Mesenchymal stem cell (in vitro differentiated cells and primary cell): ENCODE measurements at regions not wholly inside any gene's neighbourhood (a gene's known extent, or its start where the extent isn't known, plus 50 kb on each side); places are given as distances from the start of the nearest gene placed in this dataset.

Experiments used
- DNase-seq: peaks from one replicate; pipeline ENCODE4 v3.0.0-alpha.2; 2013
- H2AFZ ChIP-seq: one replicate; pipeline ENCODE4 v1.6.1; 2013; ENCODE audit warnings: low read depth, mild to moderate bottlenecking, control low read depth, inconsistent platforms, low read length, moderate library complexity
- H2AK5ac ChIP-seq: 2 replicates; pipeline ENCODE4 v1.6.1; 2013; ENCODE audit warnings: low read length, moderate library complexity, mild to moderate bottlenecking, inconsistent platforms; ENCODE audit not compliant: severe bottlenecking
- H2BK120ac ChIP-seq: one replicate; pipeline ENCODE4 v1.6.1; 2013; ENCODE audit warnings: low read depth, mild to moderate bottlenecking, inconsistent platforms, low read length, moderate library complexity
- H2BK12ac ChIP-seq, 2 experiments: one replicate each; pipeline ENCODE4 v1.6.1; 2013; ENCODE audit warnings: inconsistent platforms in 2 of 2, low read length in 2 of 2, mild to moderate bottlenecking in 2 of 2, moderate library complexity in 2 of 2, control low read depth in 1 of 2
- H2BK15ac ChIP-seq: one replicate; pipeline ENCODE4 v1.6.1; 2013; ENCODE audit warnings: mild to moderate bottlenecking, low read depth, inconsistent platforms; ENCODE audit not compliant: poor library complexity, severe bottlenecking
- H2BK5ac ChIP-seq: 2 replicates; pipeline ENCODE4 v1.6.1; 2013; ENCODE audit warnings: low read depth, mild to moderate bottlenecking, low read length, control low read depth, inconsistent platforms; ENCODE audit not compliant: poor library complexity, severe bottlenecking
- H3K14ac ChIP-seq, 2 experiments: one replicate each; pipeline ENCODE4 v1.6.1; 2013; ENCODE audit warnings: inconsistent platforms in 2 of 2, low read length in 2 of 2, control low read depth in 1 of 2, mild to moderate bottlenecking in 1 of 2, moderate library complexity in 1 of 2
- H3K18ac ChIP-seq, 2 experiments: one replicate each; pipeline ENCODE4 v1.6.1; 2013; ENCODE audit warnings: inconsistent platforms in 2 of 2, low read length in 2 of 2, control low read depth in 1 of 2, low read depth in 1 of 2, mild to moderate bottlenecking in 1 of 2
- H3K23ac ChIP-seq, 2 experiments: one replicate each; pipeline ENCODE4 v1.6.1; 2013; ENCODE audit warnings: inconsistent platforms in 2 of 2, low read length in 2 of 2, mild to moderate bottlenecking in 2 of 2, moderate library complexity in 2 of 2, control low read depth in 1 of 2
- H3K27ac ChIP-seq: 2 replicates; pipeline ENCODE4 v1.5.1; 2013; ENCODE audit warnings: mild to moderate bottlenecking, moderate library complexity, low read length, control low read depth, inconsistent platforms; ENCODE audit not compliant: poor library complexity, severe bottlenecking
- H3K27me3 ChIP-seq, 2 experiments: 2 replicates each; pipeline versions ENCODE4 v1.6.1 to v1.7.0; 2013; ENCODE audit warnings: low read length in 2 of 2, mild to moderate bottlenecking in 2 of 2, moderate library complexity in 2 of 2, control low read depth in 1 of 2, inconsistent platforms in 1 of 2; ENCODE audit not compliant: control insufficient read depth in 1 of 2, insufficient read depth in 1 of 2
- H3K36me3 ChIP-seq, 2 experiments: 2 replicates each; pipeline versions ENCODE4 v1.6.1 to v1.7.0; 2013; ENCODE audit warnings: low read length in 2 of 2, control low read depth in 1 of 2, inconsistent platforms in 1 of 2, low read depth in 1 of 2, mild to moderate bottlenecking in 1 of 2; ENCODE audit not compliant: insufficient read depth in 2 of 2, control insufficient read depth in 1 of 2
- H3K4ac ChIP-seq, 2 experiments: one replicate each; pipeline ENCODE4 v1.6.1; 2013; ENCODE audit warnings: inconsistent platforms in 2 of 2, low read length in 2 of 2, mild to moderate bottlenecking in 2 of 2, moderate library complexity in 2 of 2, control low read depth in 1 of 2, low read depth in 1 of 2
- H3K4me1 ChIP-seq: 2 replicates; pipeline ENCODE4 v1.6.1; 2013; ENCODE audit warnings: low read depth, low read length, control low read depth; ENCODE audit not compliant: control insufficient read depth, insufficient read depth
- H3K4me2 ChIP-seq: 2 replicates; pipeline ENCODE4 v1.6.1; 2013; ENCODE audit warnings: low read length, mild to moderate bottlenecking, inconsistent platforms; ENCODE audit not compliant: poor library complexity, severe bottlenecking
- H3K4me3 ChIP-seq, 2 experiments: 2 replicates each; pipeline versions ENCODE4 v1.5.1 to v1.7.0; 2013; ENCODE audit warnings: low read length in 2 of 2, mild to moderate bottlenecking in 2 of 2, control low read depth in 1 of 2, low read depth in 1 of 2; ENCODE audit not compliant: insufficient read depth in 1 of 2
- H3K79me1 ChIP-seq: replicated peaks from 2 replicates; pipeline ENCODE4 v1.6.1; 2013; ENCODE audit warnings: mild to moderate bottlenecking, control low read depth, low read length, inconsistent platforms; ENCODE audit not compliant: poor library complexity, severe bottlenecking
- H3K9ac ChIP-seq: 2 replicates; pipeline ENCODE4 v1.7.0; 2013; ENCODE audit warnings: mild to moderate bottlenecking, low read length, moderate library complexity
- H3K9me3 ChIP-seq: 2 replicates; pipeline ENCODE4 v1.7.0; 2013; ENCODE audit warnings: mild to moderate bottlenecking, low read length; ENCODE audit not compliant: control insufficient read depth
- H4K8ac ChIP-seq: one replicate; pipeline ENCODE4 v1.6.1; 2013; ENCODE audit warnings: inconsistent platforms, mild to moderate bottlenecking, low read length, moderate library complexity
- H4K91ac ChIP-seq: one replicate; pipeline ENCODE4 v1.6.1; 2013; ENCODE audit warnings: mild to moderate bottlenecking, low read length, inconsistent platforms
- WGBS: methylation state at CpG from one replicate; pipeline ENCODE4 v1.1.7; 2013; ENCODE audit warnings: mixed read lengths; 5-methylcytosine and 5-hydroxymethylcytosine counted together

GRCh38 chr9:115306865-115307264 is 188.9 kb upstream of the TNC start:
- H3K4me3 ChIP-seq: no peak overlapping the region
- H3K79me1 ChIP-seq: no peaks in the 10 kb centered on the region
- H3K36me3 ChIP-seq: no peaks in the 10 kb centered on the region
- H3K14ac ChIP-seq: no peak overlapping the region
- no peak overlapping the region for H2AK5ac ChIP-seq
- H3K9ac ChIP-seq: no peak overlapping the region
- 82% methylated on average over 2 of the region's 2 CpGs for whole genome bisulfite sequencing
- no peak overlapping the region for H3K18ac ChIP-seq
- peaks cover 2% of the 10 kb centered on the region for H3K4me1 ChIP-seq
- no peaks in the 10 kb centered on the region for H3K27me3 ChIP-seq
- no peak overlapping the region for H3K4me2 ChIP-seq
- H4K91ac ChIP-seq: no peak overlapping the region
- no peaks in the 10 kb centered on the region for H3K9me3 ChIP-seq
- H4K8ac ChIP-seq: no peak overlapping the region
- H2BK12ac ChIP-seq: no peak overlapping the region
- no peak overlapping the region for H2AFZ ChIP-seq
- no peak overlapping the region for H3K4ac ChIP-seq
- H3K23ac ChIP-seq: no peak overlapping the region
- no peak overlapping the region for H2BK120ac ChIP-seq
- no peak for DNase-seq
- no peak overlapping the region for H2BK5ac ChIP-seq
- no peak overlapping the region for H2BK15ac ChIP-seq
- no peak overlapping the region for H3K27ac ChIP-seq

DNA sequence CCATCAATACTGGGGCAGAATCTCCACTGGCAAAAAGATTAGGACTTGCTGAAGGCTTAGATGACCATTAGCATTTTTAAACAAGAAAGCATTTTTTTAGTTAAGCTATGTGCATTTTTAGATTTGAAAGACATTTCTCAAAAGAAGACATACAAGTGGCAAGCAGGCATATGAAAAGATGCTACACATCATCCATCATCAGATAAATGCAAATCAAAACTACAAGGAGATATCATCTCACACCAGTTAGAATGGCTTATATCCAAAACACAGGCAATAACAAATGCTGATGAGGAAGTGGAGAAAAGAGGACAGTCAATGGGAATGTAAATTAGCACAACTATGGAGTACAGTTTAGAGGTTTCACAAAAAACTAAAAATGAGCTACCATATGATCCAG is 195.6 kb upstream of the TNC start:
- no peak overlapping the region for H2BK5ac ChIP-seq
- no peak overlapping the region for H2BK120ac ChIP-seq
- no peak overlapping the region for H3K4me2 ChIP-seq
- H3K79me1 ChIP-seq: no peaks in the 10 kb centered on the region
- H4K8ac ChIP-seq: no peak overlapping the region
- H3K4ac ChIP-seq: no peak overlapping the region
- no peak overlapping the region for H2BK15ac ChIP-seq
- H3K9ac ChIP-seq: no peak overlapping the region
- H3K27ac ChIP-seq: no peak overlapping the region
- no peak overlapping the region for H2AFZ ChIP-seq
- H2BK12ac ChIP-seq: no peak overlapping the region
- H3K4me3 ChIP-seq: no peak overlapping the region
- H3K36me3 ChIP-seq: no peaks in the 10 kb centered on the region
- DNase-seq: no peak
- no peak overlapping the region for H2AK5ac ChIP-seq
- no peaks in the 10 kb centered on the region for H3K4me1 ChIP-seq
- H3K27me3 ChIP-seq: no peaks in the 10 kb centered on the region
- peaks cover 16% of the 10 kb centered on the region for H3K9me3 ChIP-seq
- no peak overlapping the region for H4K91ac ChIP-seq
- H3K14ac ChIP-seq: no peak overlapping the region
- no peak overlapping the region for H3K18ac ChIP-seq
- H3K23ac ChIP-seq: no peak overlapping the region

DNA sequence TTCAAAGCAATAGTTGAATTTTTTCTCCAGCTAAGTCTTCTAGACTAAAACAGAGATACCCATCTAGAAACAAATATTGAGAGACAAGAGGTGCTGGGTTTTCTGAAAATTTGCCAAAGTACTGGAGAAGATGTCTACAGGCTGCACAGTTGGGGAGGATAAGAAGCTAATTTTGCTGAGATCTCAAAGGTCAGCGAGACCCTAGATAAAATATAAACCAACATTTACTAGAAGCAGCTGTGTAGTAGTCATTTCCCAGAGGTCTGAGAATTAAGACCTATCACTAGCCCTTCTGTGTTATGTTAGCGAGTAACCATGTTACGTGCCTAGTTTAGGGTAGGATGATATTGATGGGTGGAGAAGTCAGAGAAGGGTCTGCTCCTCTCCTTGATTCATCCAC is 208.5 kb upstream of the TNC start:
- Histone ChIP-seq H2BK12ac (no peak overlapping the region), H3K23ac (no peak overlapping the region), H3K9me3 (no peaks in the 10 kb centered on the region), H3K4me1 (no peaks in the 10 kb centered on the region), H3K27ac (no peak overlapping the region), H4K8ac (no peak overlapping the region), H2BK5ac (no peak overlapping the region), H3K18ac (peak overlapping the region in 1 of 2 experiments; percentile 11), H3K27me3 (no peaks in the 10 kb centered on the region), H2AFZ (no peak overlapping the region), H2AK5ac (no peak overlapping the region), H3K9ac (no peak overlapping the region), H3K4me3 (no peak overlapping the region), H4K91ac (no peak overlapping the region), H3K4me2 (no peak overlapping the region), H2BK120ac (peak overlapping the region; percentile 11), H3K4ac (no peak overlapping the region), H3K14ac (no peak overlapping the region), H2BK15ac (no peak overlapping the region), H3K36me3 (no peaks in the 10 kb centered on the region), H3K79me1 (no peaks in the 10 kb centered on the region)
- 79% methylated on average over 2 of the region's 3 CpGs for WGBS
- no peak for DNase-seq

GRCh38 chr9:115327436-115328122 is 209.6 kb upstream of the TNC start:
- H3K14ac ChIP-seq: no peak overlapping the region
- no peak overlapping the region for H3K23ac ChIP-seq
- H3K4ac ChIP-seq: peak overlapping the region in 1 of 2 experiments; percentile 29

More at GRCh38 chr9:115327436-115328122, 209.6 kb upstream of the TNC start:
- no peaks in the 10 kb centered on the region for H3K4me1 ChIP-seq
- no peak overlapping the region for H3K4me2 ChIP-seq
- no peaks in the 10 kb centered on the region for H3K79me1 ChIP-seq
- no peaks in the 10 kb centered on the region for H3K36me3 ChIP-seq
- peak; percentile 30 for DNase-seq
- no peak overlapping the region for H3K27ac ChIP-seq
- no peaks in the 10 kb centered on the region for H3K9me3 ChIP-seq
- no peak overlapping the region for H3K4me3 ChIP-seq
- no peak overlapping the region for H2BK5ac ChIP-seq
- H3K27me3 ChIP-seq: no peaks in the 10 kb centered on the region
- no peak overlapping the region for H4K91ac ChIP-seq
- no peak overlapping the region for H4K8ac ChIP-seq
- H3K9ac ChIP-seq: peak overlapping the region; percentile 9
- H3K18ac ChIP-seq: peak overlapping the region in 1 of 2 experiments; percentile 11
- WGBS: 82% methylated on average over 2 of the region's 2 CpGs
- no peak overlapping the region for H2BK120ac ChIP-seq
- peak overlapping the region; percentile 4 to 65 for H2BK12ac ChIP-seq
- H2AK5ac ChIP-seq: no peak overlapping the region
- H2BK15ac ChIP-seq: no peak overlapping the region
- H2AFZ ChIP-seq: no peak overlapping the region
